Neural cell (in vitro differentiated cells): ENCODE measurements at regions not wholly inside any gene's neighbourhood (a gene's known extent, or its start where the extent isn't known, plus 50 kb on each side); places are given as distances from the start of the nearest gene placed in this dataset.
"Not testable (repeated sequence)": the region's sequence is repeated elsewhere in the genome, so short reads cannot be mapped to it uniquely, and the experiment has no call there.

ENCODE experiments used
- EZH2 ChIP-seq: fragments of 200-600, 300-800 bp; shearing (Covaris generic), sonication (generic); IDR thresholded peaks from 2 replicates; pipeline ENCODE4 v1.6.1; 2014; ENCODE audit warnings: antibody characterized with exemption, low read length, borderline replicate concordance, mild to moderate bottlenecking; ENCODE audit not compliant: insufficient read depth, poor library complexity, severe bottlenecking
- MXI1 ChIP-seq: fragments of 450-650 bp; conservative IDR thresholded peaks from 2 replicates; pipeline ENCODE4 v1.6.1; 2014; ENCODE audit warnings: antibody characterized with exemption, mild to moderate bottlenecking; ENCODE audit not compliant: poor library complexity, severe bottlenecking
- POLR2AphosphoS5 ChIP-seq: IDR thresholded peaks from 2 replicates; pipeline ENCODE4 v1.6.1; 2012
- SMC3 ChIP-seq: fragments of 450-650 bp; conservative IDR thresholded peaks from 2 replicates; pipeline ENCODE4 v1.6.1; 2014; ENCODE audit warnings: antibody characterized with exemption, mild to moderate bottlenecking, moderate library complexity; ENCODE audit not compliant: poor library complexity
- TAF1 ChIP-seq: IDR thresholded peaks from 2 replicates; pipeline ENCODE4 v1.6.1; 2012; ENCODE audit warnings: low read depth
- TF ChIP-seq, protein P1 (sequence below): fragments of 450-650 bp; IDR thresholded peaks from 2 replicates; pipeline ENCODE4 v1.5.1; 2014; ENCODE audit warnings: antibody characterized with exemption, mild to moderate bottlenecking, moderate library complexity; ENCODE audit not compliant: poor library complexity, severe bottlenecking
- TF ChIP-seq, protein P2 (sequence below): IDR thresholded peaks from 2 replicates; pipeline ENCODE4 v1.6.1; 2012; ENCODE audit warnings: borderline replicate concordance

DNA sequence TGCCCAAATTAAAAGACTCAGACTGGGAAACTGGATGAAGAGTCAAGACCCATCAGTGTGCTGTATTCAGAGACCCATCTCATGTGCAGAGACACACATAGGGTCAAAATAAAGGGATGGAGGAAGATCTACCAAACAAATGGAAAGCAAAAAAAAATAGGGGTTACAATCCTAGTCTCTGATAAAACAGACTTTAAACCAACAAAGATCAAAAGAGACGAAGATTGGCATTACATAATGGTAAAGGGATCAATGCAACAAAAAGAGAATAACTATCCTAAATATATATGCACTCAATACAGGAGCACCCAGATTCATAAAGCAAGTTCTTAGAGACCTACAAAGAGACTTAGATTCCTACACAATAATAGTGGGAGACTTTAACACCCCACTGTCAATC lies 813.0 kb downstream of the SLC6A15 start:
- not testable (repeated sequence) for TF ChIP-seq TAF1, POLR2AphosphoS5, EZH2, MXI1, SMC3
- TF ChIP-seq, protein P1, sequence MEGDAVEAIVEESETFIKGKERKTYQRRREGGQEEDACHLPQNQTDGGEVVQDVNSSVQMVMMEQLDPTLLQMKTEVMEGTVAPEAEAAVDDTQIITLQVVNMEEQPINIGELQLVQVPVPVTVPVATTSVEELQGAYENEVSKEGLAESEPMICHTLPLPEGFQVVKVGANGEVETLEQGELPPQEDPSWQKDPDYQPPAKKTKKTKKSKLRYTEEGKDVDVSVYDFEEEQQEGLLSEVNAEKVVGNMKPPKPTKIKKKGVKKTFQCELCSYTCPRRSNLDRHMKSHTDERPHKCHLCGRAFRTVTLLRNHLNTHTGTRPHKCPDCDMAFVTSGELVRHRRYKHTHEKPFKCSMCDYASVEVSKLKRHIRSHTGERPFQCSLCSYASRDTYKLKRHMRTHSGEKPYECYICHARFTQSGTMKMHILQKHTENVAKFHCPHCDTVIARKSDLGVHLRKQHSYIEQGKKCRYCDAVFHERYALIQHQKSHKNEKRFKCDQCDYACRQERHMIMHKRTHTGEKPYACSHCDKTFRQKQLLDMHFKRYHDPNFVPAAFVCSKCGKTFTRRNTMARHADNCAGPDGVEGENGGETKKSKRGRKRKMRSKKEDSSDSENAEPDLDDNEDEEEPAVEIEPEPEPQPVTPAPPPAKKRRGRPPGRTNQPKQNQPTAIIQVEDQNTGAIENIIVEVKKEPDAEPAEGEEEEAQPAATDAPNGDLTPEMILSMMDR, result not testable (repeated sequence)
- TF ChIP-seq, protein P2, sequence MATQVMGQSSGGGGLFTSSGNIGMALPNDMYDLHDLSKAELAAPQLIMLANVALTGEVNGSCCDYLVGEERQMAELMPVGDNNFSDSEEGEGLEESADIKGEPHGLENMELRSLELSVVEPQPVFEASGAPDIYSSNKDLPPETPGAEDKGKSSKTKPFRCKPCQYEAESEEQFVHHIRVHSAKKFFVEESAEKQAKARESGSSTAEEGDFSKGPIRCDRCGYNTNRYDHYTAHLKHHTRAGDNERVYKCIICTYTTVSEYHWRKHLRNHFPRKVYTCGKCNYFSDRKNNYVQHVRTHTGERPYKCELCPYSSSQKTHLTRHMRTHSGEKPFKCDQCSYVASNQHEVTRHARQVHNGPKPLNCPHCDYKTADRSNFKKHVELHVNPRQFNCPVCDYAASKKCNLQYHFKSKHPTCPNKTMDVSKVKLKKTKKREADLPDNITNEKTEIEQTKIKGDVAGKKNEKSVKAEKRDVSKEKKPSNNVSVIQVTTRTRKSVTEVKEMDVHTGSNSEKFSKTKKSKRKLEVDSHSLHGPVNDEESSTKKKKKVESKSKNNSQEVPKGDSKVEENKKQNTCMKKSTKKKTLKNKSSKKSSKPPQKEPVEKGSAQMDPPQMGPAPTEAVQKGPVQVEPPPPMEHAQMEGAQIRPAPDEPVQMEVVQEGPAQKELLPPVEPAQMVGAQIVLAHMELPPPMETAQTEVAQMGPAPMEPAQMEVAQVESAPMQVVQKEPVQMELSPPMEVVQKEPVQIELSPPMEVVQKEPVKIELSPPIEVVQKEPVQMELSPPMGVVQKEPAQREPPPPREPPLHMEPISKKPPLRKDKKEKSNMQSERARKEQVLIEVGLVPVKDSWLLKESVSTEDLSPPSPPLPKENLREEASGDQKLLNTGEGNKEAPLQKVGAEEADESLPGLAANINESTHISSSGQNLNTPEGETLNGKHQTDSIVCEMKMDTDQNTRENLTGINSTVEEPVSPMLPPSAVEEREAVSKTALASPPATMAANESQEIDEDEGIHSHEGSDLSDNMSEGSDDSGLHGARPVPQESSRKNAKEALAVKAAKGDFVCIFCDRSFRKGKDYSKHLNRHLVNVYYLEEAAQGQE, result not testable (repeated sequence)
